Naive thymus-derived CD4-positive, alpha-beta T cell (primary cell): ENCODE measurements at regions not wholly inside any gene's neighbourhood (a gene's known extent, or its start where the extent isn't known, plus 50 kb on each side); places are given as distances from the start of the nearest gene placed in this dataset.

Experiments used
- ATAC-seq: fragments of 150-1000 bp; cut with Tn5 transposase; 2 replicates; pipeline ENCODE4 v1.10.0; 2021; ENCODE audit warnings: mild to moderate bottlenecking, moderate library complexity
- CTCF ChIA-PET: fragments of 350-600 bp; sonication (Branson Sonifier 250); formaldehyde crosslinking; loops from one replicate; lab custom pipeline; 2021; ENCODE audit warnings: antibody characterized with exemption; lab: Charles Lee
- POLR2A ChIA-PET: fragments of 350-600 bp; sonication (Branson Sonifier 250); formaldehyde crosslinking; loops from one replicate; lab custom pipeline; 2021; ENCODE audit warnings: antibody characterized with exemption, inconsistent platforms; lab: Charles Lee
- DNase-seq, 9 donors: peaks; one replicate each; pipeline versions ENCODE4 v3.0.0 to v3.0.0-alpha.2; 2020 to 2022; ENCODE audit warnings: mixed read lengths in 1 of 9
- H3K27ac ChIP-seq: one replicate; pipeline ENCODE4 v1.7.0; 2013; ENCODE audit warnings: mild to moderate bottlenecking, low read depth, low read length, moderate library complexity
- H3K27me3 ChIP-seq, 2 donors: one replicate each; pipeline ENCODE4 v1.7.0; 2013; ENCODE audit warnings: low read length in 2 of 2, mild to moderate bottlenecking in 2 of 2, moderate library complexity in 2 of 2; ENCODE audit not compliant: control insufficient read depth in 2 of 2, insufficient read depth in 2 of 2
- H3K36me3 ChIP-seq, 3 experiments: 1 replicate in 2 of 3; 2 replicates in 1 of 3; pipeline ENCODE4 v1.7.0; 2013; ENCODE audit warnings: low read length in 3 of 3, mild to moderate bottlenecking in 3 of 3, moderate library complexity in 1 of 3; ENCODE audit not compliant: insufficient read depth in 3 of 3, control insufficient read depth in 2 of 3
- H3K4me1 ChIP-seq, 2 donors: one replicate each; pipeline ENCODE4 v1.7.0; 2013; ENCODE audit warnings: low read length in 2 of 2, mild to moderate bottlenecking in 2 of 2, moderate library complexity in 1 of 2; ENCODE audit not compliant: control insufficient read depth in 2 of 2, insufficient read depth in 2 of 2
- H3K4me3 ChIP-seq: 2 replicates; pipeline ENCODE4 v1.7.0; 2013; ENCODE audit warnings: mild to moderate bottlenecking, low read length
- H3K9me3 ChIP-seq, 3 experiments: 1 replicate in 2 of 3; 2 replicates in 1 of 3; pipeline ENCODE4 v1.7.0; 2013; ENCODE audit warnings: low read length in 3 of 3; ENCODE audit not compliant: control insufficient read depth in 2 of 3
- H3K27ac Mint-ChIP-seq, 9 donors: one replicate each; pipeline ENCODE4 v1.8.0; 2020 to 2022; ENCODE audit warnings: mixed read lengths in 9 of 9, mild to moderate bottlenecking in 8 of 9, moderate library complexity in 5 of 9, inconsistent platforms in 2 of 9
- H3K27me3 Mint-ChIP-seq, 5 donors: one replicate each; pipeline ENCODE4 v1.8.0; 2021 to 2022; ENCODE audit warnings: mixed read lengths in 5 of 5, mild to moderate bottlenecking in 1 of 5
- H3K36me3 Mint-ChIP-seq, 5 donors: one replicate each; pipeline ENCODE4 v1.8.0; 2020 to 2022; ENCODE audit warnings: mixed read lengths in 5 of 5, mild to moderate bottlenecking in 3 of 5, inconsistent platforms in 1 of 5
- H3K4me1 Mint-ChIP-seq, 7 donors: one replicate each; pipeline ENCODE4 v1.8.0; 2020 to 2022; ENCODE audit warnings: mixed read lengths in 7 of 7, mild to moderate bottlenecking in 3 of 7, inconsistent platforms in 1 of 7
- H3K4me3 Mint-ChIP-seq, 10 donors: one replicate each; pipeline ENCODE4 v1.8.0; 2020 to 2022; ENCODE audit warnings: mild to moderate bottlenecking in 10 of 10, mixed read lengths in 10 of 10, moderate library complexity in 6 of 10, inconsistent platforms in 2 of 10
- H3K9me3 Mint-ChIP-seq, 11 donors: one replicate each; pipeline ENCODE4 v1.8.0; 2020 to 2022; ENCODE audit warnings: mixed read lengths in 11 of 11, mild to moderate bottlenecking in 4 of 11, inconsistent platforms in 1 of 11, moderate library complexity in 1 of 11
- intact Hi-C, 2 donors: fragments of 100-400 bp; cut with micrococcal nuclease; formaldehyde crosslinking; loops; one replicate each; pipeline ENCODE4 v1.15.1; 2023

- no peak for ATAC-seq
- H3K4me1 Mint-ChIP-seq, result no peaks in the 10 kb centered on the region
- H3K4me3 ChIP-seq, result no peak overlapping the region
- H3K4me3 Mint-ChIP-seq, result no peak overlapping the region
- H3K36me3 Mint-ChIP-seq, result no peaks in the 10 kb centered on the region
- no peak for DNase-seq
- no peak overlapping the region for H3K27ac Mint-ChIP-seq
- H3K4me1 ChIP-seq, result no peaks in the 10 kb centered on the region
- no peaks in the 10 kb centered on the region for H3K27me3 ChIP-seq
- intact Hi-C loops, result no loop called here
- H3K27ac ChIP-seq, result no peak overlapping the region
- peaks cover 0 to 10% (median 3%) of the 10 kb centered on the region in 5 donors for H3K27me3 Mint-ChIP-seq
- H3K36me3 ChIP-seq, result no peaks in the 10 kb centered on the region
- CTCF ChIA-PET, result no interaction called here
- POLR2A ChIA-PET, result no interaction called here
- peaks cover 0 to 6% (median 0%) of the 10 kb centered on the region in 11 donors for H3K9me3 Mint-ChIP-seq
- H3K9me3 ChIP-seq, result no peaks in the 10 kb centered on the region
These were observed 253.9 kb upstream of the ARHGAP20 start for GRCh38 chr11:110966131-110966530.

- Histone ChIP-seq H3K4me1 (no peaks in the 10 kb centered on the region), H3K27ac (no peak overlapping the region), H3K36me3 (no peaks in the 10 kb centered on the region), H3K9me3 (no peaks in the 10 kb centered on the region), H3K4me3 (no peak overlapping the region), H3K27me3 (no peaks in the 10 kb centered on the region)
- ChIA-PET CTCF (no interaction called here), POLR2A (no interaction called here)
- H3K9me3 Mint-ChIP-seq, result peaks cover 0 to 6% (median 0%) of the 10 kb centered on the region in 11 donors
- H3K4me3 Mint-ChIP-seq, result no peak overlapping the region
- H3K4me1 Mint-ChIP-seq, result no peaks in the 10 kb centered on the region
- DNase-seq (no peak), ATAC-seq (no peak)
- no peak overlapping the region for H3K27ac Mint-ChIP-seq
- no peaks in the 10 kb centered on the region for H3K36me3 Mint-ChIP-seq
- intact Hi-C loops, result no loop called here
- peaks cover 0 to 3% (median 0%) of the 10 kb centered on the region in 5 donors for H3K27me3 Mint-ChIP-seq
These were observed 250.7 kb upstream of the ARHGAP20 start for GRCh38 chr11:110962921-110963320.

GRCh38 chr11:110960167-110960566, 247.9 kb upstream of the ARHGAP20 start:
- ATAC-seq (no peak), DNase-seq (no peak)
- ChIA-PET CTCF (no interaction called here), POLR2A (no interaction called here)
- H3K36me3 ChIP-seq, result no peaks in the 10 kb centered on the region
- Mint-ChIP-seq H3K4me3 (no peak overlapping the region), H3K9me3 (no peaks in the 10 kb centered on the region), H3K27ac (no peak overlapping the region), H3K4me1 (peaks cover 0 to 2% (median 0%) of the 10 kb centered on the region in 7 donors), H3K36me3 (no peaks in the 10 kb centered on the region), H3K27me3 (peaks cover 0 to 3% (median 0%) of the 10 kb centered on the region in 5 donors)
- H3K4me3 ChIP-seq, result no peak overlapping the region
- intact Hi-C loops, result no loop called here
- H3K4me1 ChIP-seq, result no peaks in the 10 kb centered on the region
- H3K27me3 ChIP-seq, result no peaks in the 10 kb centered on the region
- no peak overlapping the region for H3K27ac ChIP-seq
- H3K9me3 ChIP-seq, result no peaks in the 10 kb centered on the region

- ChIA-PET POLR2A (no interaction called here), CTCF (no interaction called here)
- peaks cover 0 to 3% (median 0%) of the 10 kb centered on the region in 5 donors for H3K27me3 Mint-ChIP-seq
- H3K27ac Mint-ChIP-seq, result no peak overlapping the region
- H3K36me3 Mint-ChIP-seq, result no peaks in the 10 kb centered on the region
- intact Hi-C loops, result no loop called here
- H3K9me3 Mint-ChIP-seq, result no peaks in the 10 kb centered on the region
- Histone ChIP-seq H3K4me1 (no peaks in the 10 kb centered on the region), H3K4me3 (no peak overlapping the region), H3K27ac (no peak overlapping the region), H3K27me3 (no peaks in the 10 kb centered on the region), H3K9me3 (no peaks in the 10 kb centered on the region), H3K36me3 (no peaks in the 10 kb centered on the region)
- DNase-seq (no peak), ATAC-seq (no peak)
- H3K4me1 Mint-ChIP-seq, result peaks cover 0 to 3% (median 0%) of the 10 kb centered on the region in 7 donors
- no peak overlapping the region for H3K4me3 Mint-ChIP-seq
These were observed 246.0 kb upstream of the ARHGAP20 start for GRCh38 chr11:110958216-110958615.

DNA sequence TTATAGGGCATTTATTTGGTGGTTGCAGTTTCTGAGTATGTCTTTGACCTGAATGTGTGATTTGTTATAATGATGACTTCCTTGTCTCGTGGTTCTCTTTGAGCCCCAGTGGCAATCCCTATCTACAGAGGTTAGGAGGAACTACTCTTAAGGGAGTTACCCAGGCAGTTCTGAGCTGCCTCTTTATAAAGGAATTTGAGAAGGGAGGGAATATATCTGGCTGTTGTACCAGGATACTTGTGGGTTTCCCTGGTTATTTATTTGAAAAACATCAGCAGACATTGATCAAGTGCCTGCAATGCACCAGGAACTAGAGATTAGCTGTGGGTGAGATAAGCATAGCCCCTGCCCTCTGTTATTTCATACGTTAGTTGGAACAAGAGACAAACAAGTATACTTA, 243.5 kb upstream of the ARHGAP20 start:
- Mint-ChIP-seq H3K4me1 (peaks cover 0 to 3% (median 0%) of the 10 kb centered on the region in 7 donors), H3K27me3 (peaks cover 0 to 3% (median 0%) of the 10 kb centered on the region in 5 donors), H3K27ac (no peak overlapping the region), H3K9me3 (no peaks in the 10 kb centered on the region), H3K4me3 (no peak overlapping the region), H3K36me3 (no peaks in the 10 kb centered on the region)
- H3K27me3 ChIP-seq, result no peaks in the 10 kb centered on the region
- no peak overlapping the region for H3K27ac ChIP-seq
- H3K9me3 ChIP-seq, result no peaks in the 10 kb centered on the region
- H3K4me3 ChIP-seq, result no peak overlapping the region
- intact Hi-C loops, result no loop called here
- no peaks in the 10 kb centered on the region for H3K4me1 ChIP-seq
- no peaks in the 10 kb centered on the region for H3K36me3 ChIP-seq
- DNase-seq, result no peak
- ChIA-PET CTCF (no interaction called here), POLR2A (no interaction called here)
- ATAC-seq, result no peak

GRCh38 chr11:110951950-110952503, 239.8 kb upstream of the ARHGAP20 start:
- H3K4me3 Mint-ChIP-seq, result no peak overlapping the region
- POLR2A ChIA-PET, result no interaction called here

More at GRCh38 chr11:110951950-110952503, 239.8 kb upstream of the ARHGAP20 start:
- Mint-ChIP-seq H3K27ac (no peak overlapping the region), H3K4me1 (peaks cover 0 to 3% (median 0%) of the 10 kb centered on the region in 7 donors), H3K9me3 (peaks cover 0 to 9% (median 4%) of the 10 kb centered on the region in 11 donors), H3K27me3 (no peaks in the 10 kb centered on the region), H3K36me3 (peaks cover 0 to 3% (median 0%) of the 10 kb centered on the region in 5 donors)
- CTCF ChIA-PET, result no interaction called here
- Histone ChIP-seq H3K4me1 (no peaks in the 10 kb centered on the region), H3K9me3 (no peaks in the 10 kb centered on the region), H3K36me3 (no peaks in the 10 kb centered on the region), H3K4me3 (no peak overlapping the region), H3K27me3 (no peaks in the 10 kb centered on the region), H3K27ac (no peak overlapping the region)
- ATAC-seq, result no peak
- intact Hi-C loops, result no loop called here
- no peak for DNase-seq
